ENCODE measurements at regions not wholly inside any gene's neighbourhood (a gene's known extent, or its start where the extent isn't known, plus 50 kb on each side); places are given as distances from the start of the nearest gene placed in this dataset.

- in situ Hi-C loops (cut with MboI; ENCODE audit: low pct_unique_long_range_greater_than_20kb, low sequenced_read_pairs): no loop called here
- no peak for DNase-seq
These were observed 152.3 kb downstream of the PAX3 start for GRCh38 chr2:222146488-222146887.

GRCh38 chr2:222142027-222142426, 156.8 kb downstream of the PAX3 start:
- in situ Hi-C loops (cut with MboI; ENCODE audit: low pct_unique_long_range_greater_than_20kb, low sequenced_read_pairs): no loop called here
- no peak for DNase-seq

GRCh38 chr2:222136106-222136630, 162.6 kb downstream of the PAX3 start:
- in situ Hi-C loops (cut with MboI; ENCODE audit: low pct_unique_long_range_greater_than_20kb, low sequenced_read_pairs): no loop called here
- no peak for DNase-seq

- in situ Hi-C loops (cut with MboI; ENCODE audit: low pct_unique_long_range_greater_than_20kb, low sequenced_read_pairs): no loop called here
These were observed 164.1 kb downstream of the PAX3 start for GRCh38 chr2:222134654-222135053.

GRCh38 chr2:222133897-222134296, 164.9 kb downstream of the PAX3 start:
- DNase-seq: no peak
- in situ Hi-C loops (cut with MboI; ENCODE audit: low pct_unique_long_range_greater_than_20kb, low sequenced_read_pairs): no loop called here

More at GRCh38 chr2:222134654-222135053, 164.1 kb downstream of the PAX3 start:
- no peak for DNase-seq

- no peak for DNase-seq
These were observed 167.9 kb downstream of the PAX3 start for GRCh38 chr2:222130855-222131254.

GRCh38 chr2:222127660-222128059, 171.1 kb downstream of the PAX3 start:
- in situ Hi-C loops (cut with MboI; ENCODE audit: low pct_unique_long_range_greater_than_20kb, low sequenced_read_pairs): no loop called here

More at GRCh38 chr2:222130855-222131254, 167.9 kb downstream of the PAX3 start:
- in situ Hi-C loops (cut with MboI; ENCODE audit: low pct_unique_long_range_greater_than_20kb, low sequenced_read_pairs): no loop called here

GRCh38 chr2:222120933-222121332, 177.9 kb downstream of the PAX3 start:
- in situ Hi-C loops (cut with MboI; ENCODE audit: low pct_unique_long_range_greater_than_20kb, low sequenced_read_pairs): no loop called here
- DNase-seq: no peak

More at GRCh38 chr2:222127660-222128059, 171.1 kb downstream of the PAX3 start:
- DNase-seq: no peak

- DNase-seq: no peak
- in situ Hi-C loops (cut with MboI; ENCODE audit: low pct_unique_long_range_greater_than_20kb, low sequenced_read_pairs): no loop called here
These were observed 183.5 kb downstream of the PAX3 start for GRCh38 chr2:222115296-222115695.

- DNase-seq: no peak
These were observed 189.7 kb downstream of the PAX3 start for GRCh38 chr2:222108957-222109585.

GRCh38 chr2:222108497-222108896, 190.3 kb downstream of the PAX3 start:
- in situ Hi-C loops (cut with MboI; ENCODE audit: low pct_unique_long_range_greater_than_20kb, low sequenced_read_pairs): no loop called here
- DNase-seq: no peak

More at GRCh38 chr2:222108957-222109585, 189.7 kb downstream of the PAX3 start:
- in situ Hi-C loops (cut with MboI; ENCODE audit: low pct_unique_long_range_greater_than_20kb, low sequenced_read_pairs): no loop called here

- in situ Hi-C loops (cut with MboI; ENCODE audit: low pct_unique_long_range_greater_than_20kb, low sequenced_read_pairs): no loop called here
- DNase-seq: no peak
These were observed 193.8 kb downstream of the PAX3 start for GRCh38 chr2:222105046-222105445.

- DNase-seq: no peak
- in situ Hi-C loops (cut with MboI; ENCODE audit: low pct_unique_long_range_greater_than_20kb, low sequenced_read_pairs): no loop called here
These were observed 196.0 kb downstream of the PAX3 start for GRCh38 chr2:222102575-222103349.

GRCh38 chr2:222100704-222101699, 197.8 kb downstream of the PAX3 start:
- in situ Hi-C loops (cut with MboI; ENCODE audit: low pct_unique_long_range_greater_than_20kb, low sequenced_read_pairs): no loop called here
- no peak for DNase-seq

- in situ Hi-C loops (cut with MboI; ENCODE audit: low pct_unique_long_range_greater_than_20kb, low sequenced_read_pairs): no loop called here
- DNase-seq: no peak
These were observed 210.2 kb downstream of the PAX3 start for GRCh38 chr2:222088561-222088960.

- in situ Hi-C loops (cut with MboI; ENCODE audit: low pct_unique_long_range_greater_than_20kb, low sequenced_read_pairs): no loop called here
- DNase-seq: no peak
These were observed 210.8 kb downstream of the PAX3 start for GRCh38 chr2:222087998-222088397.

GRCh38 chr2:222082201-222082600, 216.6 kb downstream of the PAX3 start:
- DNase-seq: no peak
- in situ Hi-C loops (cut with MboI; ENCODE audit: low pct_unique_long_range_greater_than_20kb, low sequenced_read_pairs): no loop called here

- in situ Hi-C loops (cut with MboI; ENCODE audit: low pct_unique_long_range_greater_than_20kb, low sequenced_read_pairs): no loop called here
- no peak for DNase-seq
These were observed 218.7 kb downstream of the PAX3 start for GRCh38 chr2:222080141-222080540.

GRCh38 chr2:222076973-222077690, 221.7 kb downstream of the PAX3 start:
- in situ Hi-C loops (cut with MboI; ENCODE audit: low pct_unique_long_range_greater_than_20kb, low sequenced_read_pairs): no loop called here
- DNase-seq: peak; percentile 53

Measured in KBM-7 (cell line).